ENCODE measurements at regions not wholly inside any gene's neighbourhood (a gene's known extent, or its start where the extent isn't known, plus 50 kb on each side); places are given as distances from the start of the nearest gene placed in this dataset.

DNA sequence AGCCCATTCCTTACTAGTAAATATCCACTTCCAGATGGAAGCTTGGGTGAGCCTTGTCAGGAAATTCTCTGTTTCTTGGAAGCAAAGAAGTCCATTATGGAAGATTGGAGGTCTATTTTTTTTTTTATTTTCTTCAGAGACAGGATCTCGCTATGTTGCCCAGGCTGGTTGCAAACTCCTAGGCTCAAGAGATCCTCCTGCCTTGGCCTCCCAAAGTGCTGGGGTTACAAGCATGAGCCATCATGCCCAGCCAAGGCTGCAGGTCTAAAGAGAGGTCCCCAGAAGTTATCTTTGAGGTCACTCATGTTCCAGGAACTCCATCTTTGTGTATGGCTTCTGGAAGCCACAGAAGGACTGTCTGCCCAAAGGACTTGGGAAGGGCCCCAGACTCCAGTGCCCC is 255.3 kb downstream of the LY86 start:
- TF ChIP-seq, protein P1, sequence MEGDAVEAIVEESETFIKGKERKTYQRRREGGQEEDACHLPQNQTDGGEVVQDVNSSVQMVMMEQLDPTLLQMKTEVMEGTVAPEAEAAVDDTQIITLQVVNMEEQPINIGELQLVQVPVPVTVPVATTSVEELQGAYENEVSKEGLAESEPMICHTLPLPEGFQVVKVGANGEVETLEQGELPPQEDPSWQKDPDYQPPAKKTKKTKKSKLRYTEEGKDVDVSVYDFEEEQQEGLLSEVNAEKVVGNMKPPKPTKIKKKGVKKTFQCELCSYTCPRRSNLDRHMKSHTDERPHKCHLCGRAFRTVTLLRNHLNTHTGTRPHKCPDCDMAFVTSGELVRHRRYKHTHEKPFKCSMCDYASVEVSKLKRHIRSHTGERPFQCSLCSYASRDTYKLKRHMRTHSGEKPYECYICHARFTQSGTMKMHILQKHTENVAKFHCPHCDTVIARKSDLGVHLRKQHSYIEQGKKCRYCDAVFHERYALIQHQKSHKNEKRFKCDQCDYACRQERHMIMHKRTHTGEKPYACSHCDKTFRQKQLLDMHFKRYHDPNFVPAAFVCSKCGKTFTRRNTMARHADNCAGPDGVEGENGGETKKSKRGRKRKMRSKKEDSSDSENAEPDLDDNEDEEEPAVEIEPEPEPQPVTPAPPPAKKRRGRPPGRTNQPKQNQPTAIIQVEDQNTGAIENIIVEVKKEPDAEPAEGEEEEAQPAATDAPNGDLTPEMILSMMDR (conservative IDR thresholded peaks at IDR 0.05; ENCODE audit: low read length): no peak
- TF ChIP-seq EZH2phosphoT487 (IDR thresholded peaks at IDR 0.05; ENCODE audit: borderline replicate concordance, low read depth, low read length): no peak
